OCI-LY7 (cell line): ENCODE measurements at regions not wholly inside any gene's neighbourhood (a gene's known extent, or its start where the extent isn't known, plus 50 kb on each side); places are given as distances from the start of the nearest gene placed in this dataset.
A peak's percentile ranks its signal among the peaks of the same experiment; 100 is the strongest.

ENCODE experiments used
- BruUV-seq: library from RNA; stranded (reverse); fragments of 400-500 nt; replicated peaks from 2 replicates; lab custom pipeline; 2021; lab: Mats Ljungman, UMichigan
- CTCF ChIA-PET: fragments of 300-600 bp; sonication (Branson Sonifier 250); formaldehyde crosslinking; loops from one replicate; lab custom pipeline; 2022; ENCODE audit warnings: antibody characterized with exemption; ENCODE audit not compliant: unreplicated experiment; lab: Charles Lee
- POLR2A ChIA-PET: fragments of 300-600 bp; sonication (Branson Sonifier 250); formaldehyde crosslinking; loops from one replicate; lab custom pipeline; 2022; ENCODE audit warnings: antibody characterized with exemption; lab: Charles Lee
- DNase-seq: peaks from one replicate; pipeline ENCODE4 v3.0.0-alpha.2; 2015; ENCODE audit warnings: low spot score
- H2AFZ ChIP-seq: fragments of 200-600 bp; sonication (generic), shearing (Covaris generic); 2 replicates; pipeline ENCODE4 v1.6.1; 2014; ENCODE audit warnings: mild to moderate bottlenecking, antibody characterized with exemption, low read length, moderate library complexity
- H3K27ac ChIP-seq: fragments of 200-600 bp; sonication (generic); 2 replicates; pipeline ENCODE4 v1.5.1; 2014; ENCODE audit warnings: mixed run types, low read depth, mild to moderate bottlenecking, moderate library complexity, low read length, inconsistent platforms; ENCODE audit not compliant: poor library complexity, severe bottlenecking
- H3K36me3 ChIP-seq: fragments of 200-600 bp; sonication (generic); 2 replicates; pipeline ENCODE4 v1.6.1; 2014; ENCODE audit warnings: mild to moderate bottlenecking, antibody characterized with exemption, low read length, moderate library complexity, mixed read lengths; ENCODE audit not compliant: insufficient read depth
- H3K4me1 ChIP-seq: fragments of 200-600 bp; sonication (generic); 2 replicates; pipeline ENCODE4 v1.5.1; 2014; ENCODE audit warnings: mild to moderate bottlenecking, low read length; ENCODE audit not compliant: insufficient read depth, poor library complexity, severe bottlenecking
- H3K4me2 ChIP-seq: fragments of 200-600 bp; sonication (generic); 2 replicates; pipeline ENCODE4 v1.6.1; 2014; ENCODE audit warnings: mild to moderate bottlenecking, low read length
- H3K4me3 ChIP-seq: fragments of 200-600 bp; sonication (generic); 2 replicates; pipeline ENCODE4 v1.5.1; 2014; ENCODE audit warnings: mild to moderate bottlenecking, low read depth, low read length; ENCODE audit not compliant: poor library complexity, severe bottlenecking
- H3K79me2 ChIP-seq: fragments of 200-600 bp; sonication (generic); 2 replicates; pipeline ENCODE4 v1.6.1; 2016; ENCODE audit warnings: low read depth, mild to moderate bottlenecking, low read length, moderate library complexity, mixed read lengths; ENCODE audit not compliant: insufficient read depth
- H3K9me2 ChIP-seq: fragments of 200-600 bp; sonication (generic); 2 replicates; pipeline ENCODE4 v1.6.1; 2016; ENCODE audit warnings: mild to moderate bottlenecking, low read length, mixed read lengths; ENCODE audit not compliant: insufficient read depth
- H3K9me3 ChIP-seq: fragments of 200-600 bp; sonication (generic); 2 replicates; pipeline ENCODE4 v1.6.1; 2014; ENCODE audit warnings: mild to moderate bottlenecking, mixed run types, low read length, mixed read lengths
- H4K20me1 ChIP-seq: fragments of 200-600 bp; sonication (generic); 2 replicates; pipeline ENCODE4 v1.6.1; 2014; ENCODE audit warnings: mild to moderate bottlenecking, antibody characterized with exemption, low read length, moderate library complexity, mixed read lengths; ENCODE audit not compliant: insufficient read depth
- CTCF ChIP-seq: fragments of 200-600 bp; sonication (generic); conservative IDR thresholded peaks from 2 replicates; pipeline ENCODE4 v1.5.1; 2014; ENCODE audit warnings: mild to moderate bottlenecking, antibody characterized with exemption, low read length, moderate library complexity, mixed read lengths
- EZH2phosphoT487 ChIP-seq: fragments of 200-600 bp; sonication (generic); IDR thresholded peaks from 2 replicates; pipeline ENCODE4 v1.6.1; 2018; ENCODE audit warnings: low read depth, borderline replicate concordance, mild to moderate bottlenecking, mixed run types, antibody characterized with exemption, low read length, moderate library complexity, mixed read lengths
- intact Hi-C: fragments of 100-400 bp; cut with micrococcal nuclease; formaldehyde crosslinking; loops from one replicate; pipeline ENCODE4 v1.10.0; 2022; ENCODE audit not compliant: unreplicated experiment

DNA sequence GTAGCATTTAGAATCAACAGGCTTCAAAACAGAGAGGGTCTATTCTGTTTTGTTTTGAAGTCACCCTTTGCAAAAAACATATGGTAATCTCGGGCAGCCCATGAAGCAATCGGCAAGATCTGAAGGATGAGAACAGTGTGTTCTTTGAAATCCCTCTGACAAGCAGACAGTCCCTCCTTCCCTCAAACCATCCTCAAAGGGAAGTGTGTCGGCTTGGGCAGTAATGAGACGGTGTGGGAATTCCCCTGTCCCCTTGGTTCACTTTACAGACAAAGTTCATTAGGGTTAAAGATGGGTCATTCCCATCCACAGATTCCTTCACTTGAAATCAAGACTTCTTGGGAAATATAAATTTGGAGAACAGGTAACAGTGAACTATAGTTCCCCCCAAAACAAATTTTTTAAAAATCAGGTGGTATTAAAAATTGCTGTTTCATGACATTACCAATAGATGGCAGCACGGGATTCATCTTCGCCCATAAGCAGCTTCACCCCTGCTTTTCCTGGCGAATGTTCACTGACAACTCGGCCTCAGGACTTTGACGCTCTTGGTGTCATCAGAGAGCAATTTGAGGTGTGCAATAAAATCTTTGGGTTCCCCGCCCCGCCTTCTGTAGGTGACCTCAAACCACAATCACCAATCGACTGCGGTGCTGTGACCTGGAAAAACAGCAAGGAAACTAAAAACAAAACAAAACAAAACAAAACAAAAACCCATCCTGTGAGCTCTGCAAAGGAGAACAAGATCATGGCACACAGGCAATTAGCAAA is 159.3 kb upstream of the TNFAIP3 start:
- H3K4me3 ChIP-seq: no peak overlapping the region
- no peaks in the 10 kb centered on the region for H3K36me3 ChIP-seq
- peak overlapping the region; percentile 75; the same call in 1 of the 2 replicates for H2AFZ ChIP-seq
- H3K79me2 ChIP-seq: no peaks in the 10 kb centered on the region
- peaks cover 35% of the 10 kb centered on the region for H3K4me1 ChIP-seq
- H3K4me2 ChIP-seq: peak overlapping the region; percentile 43
- intact Hi-C loops: loop anchor here (1.0 to 5.0 kb wide), 4 partner anchors 47 to 233 kb away; partner anchors contain the start of gene TNFAIP3
- no peaks in the 10 kb centered on the region for H3K9me2 ChIP-seq
- ChIA-PET POLR2A (interaction anchor here (0.8 to 1.9 kb wide), 8 partner anchors 9 to 273 kb away, joined by 3 to 5 read pairs (median 3); partner anchors contain the start of gene TNFAIP3), CTCF (interaction anchor here (1.2 to 1.4 kb wide), 3 partner anchors 232 to 243 kb away, joined by 3 to 4 read pairs (median 3); no protein-coding TSS in a partner anchor)
- TF ChIP-seq CTCF (peak; percentile 91), EZH2phosphoT487 (no peak)
- no peak overlapping the region for H3K27ac ChIP-seq
- peak; percentile 87 for DNase-seq
- no peaks in the 10 kb centered on the region for H4K20me1 ChIP-seq
- H3K9me3 ChIP-seq: no peaks in the 10 kb centered on the region
- BruUV-seq: no TSS peak

DNA sequence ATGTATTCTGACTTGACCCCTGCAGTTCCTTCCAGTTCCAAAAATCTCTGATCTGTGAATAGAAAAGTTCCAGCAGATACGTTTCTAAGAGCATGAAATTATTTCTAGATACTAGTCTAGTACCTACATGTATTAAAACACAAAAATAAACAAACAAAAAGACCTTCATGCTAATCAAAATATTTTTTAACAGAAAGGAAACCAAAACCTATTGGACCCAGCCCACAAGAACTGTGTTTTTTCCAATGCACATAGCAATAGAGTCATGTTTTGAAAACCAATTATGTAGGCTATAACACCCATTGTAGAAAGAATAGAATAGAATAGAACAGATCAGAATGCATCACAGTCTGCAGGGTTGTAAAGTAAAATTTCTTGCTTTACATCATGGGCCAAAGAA is 158.6 kb upstream of the TNFAIP3 start:
- ChIA-PET POLR2A (interaction anchor here (0.7 to 1.9 kb wide), 10 partner anchors 8 to 272 kb away, joined by 3 to 5 read pairs (median 3); partner anchors contain the start of gene TNFAIP3), CTCF (interaction anchor here (1.1 to 1.4 kb wide), 4 partner anchors 159 to 242 kb away, joined by 3 to 4 read pairs (median 4); partner anchors contain the start of gene TNFAIP3)
- H2AFZ ChIP-seq: peak overlapping the region; percentile 75; the same call in 1 of the 2 replicates
- no peak overlapping the region for H3K27ac ChIP-seq
- H3K79me2 ChIP-seq: no peaks in the 10 kb centered on the region
- no peak for DNase-seq
- H4K20me1 ChIP-seq: no peaks in the 10 kb centered on the region
- peaks cover 35% of the 10 kb centered on the region for H3K4me1 ChIP-seq
- BruUV-seq: no TSS peak
- no peak overlapping the region for H3K4me3 ChIP-seq
- H3K36me3 ChIP-seq: no peaks in the 10 kb centered on the region
- peak overlapping the region; percentile 43 for H3K4me2 ChIP-seq
- no peaks in the 10 kb centered on the region for H3K9me3 ChIP-seq
- intact Hi-C loops: loop anchor here (1.0 to 5.0 kb wide), 4 partner anchors 46 to 232 kb away; partner anchors contain the start of gene TNFAIP3
- no peak for TF ChIP-seq EZH2phosphoT487
- TF ChIP-seq CTCF: no peak
- H3K9me2 ChIP-seq: no peaks in the 10 kb centered on the region
